B cell (primary cell): ENCODE measurements at regions not wholly inside any gene's neighbourhood (a gene's known extent, or its start where the extent isn't known, plus 50 kb on each side); places are given as distances from the start of the nearest gene placed in this dataset.

Experiments used
- ATAC-seq: fragments of 200-7000 bp; cut with Tn5 transposase; one replicate; pipeline ENCODE4 v1.10.0; 2021; ENCODE audit warnings: low read depth, mild to moderate bottlenecking, moderate number of reproducible peaks, moderate library complexity
- CTCF ChIA-PET: fragments of 350-600 bp; sonication (Branson Sonifier 250); formaldehyde crosslinking; loops from one replicate; lab custom pipeline; 2021; ENCODE audit warnings: antibody characterized with exemption, inconsistent platforms; lab: Charles Lee
- POLR2A ChIA-PET: fragments of 350-600 bp; sonication (Branson Sonifier 250); formaldehyde crosslinking; loops from one replicate; lab custom pipeline; 2021; ENCODE audit warnings: antibody characterized with exemption; lab: Charles Lee
- DNase-seq: peaks from one replicate; pipeline ENCODE4 v3.0.0; 2013
- H2AFZ ChIP-seq: 2 replicates; pipeline ENCODE4 v1.6.1; 2012; ENCODE audit warnings: mild to moderate bottlenecking, low read depth, low read length; ENCODE audit not compliant: insufficient read depth, poor library complexity, severe bottlenecking
- H3K27ac ChIP-seq, 2 donors: 1 replicate in 1 of 2; 2 replicates in 1 of 2; pipeline ENCODE4 v1.5.1; 2012 to 2013; ENCODE audit warnings: low read length in 2 of 2, mild to moderate bottlenecking in 2 of 2, moderate library complexity in 1 of 2
- H3K27me3 ChIP-seq, 4 experiments: fragments of 200-600 bp in 1 of 4; sonication (generic) in 1 of 4; replicated peaks in 1 of 4; 1 replicate in 2 of 4; 2 replicates in 2 of 4; pipeline versions ENCODE4 v1.6.1 to v1.7.0; 2013 to 2016; ENCODE audit warnings: low read length in 3 of 4, mild to moderate bottlenecking in 2 of 4, mixed read lengths in 1 of 4, moderate library complexity in 1 of 4; ENCODE audit not compliant: insufficient read depth in 4 of 4, control insufficient read depth in 3 of 4; ENCODE audit errors: control extremely low read depth in 1 of 4
- H3K36me3 ChIP-seq, 2 experiments: replicated peaks in 1 of 2; 1 replicate in 1 of 2; 2 replicates in 1 of 2; pipeline versions ENCODE4 v1.6.1 to v1.7.1; 2013; ENCODE audit warnings: low read length in 1 of 2; ENCODE audit not compliant: insufficient read depth in 2 of 2, control insufficient read depth in 1 of 2; ENCODE audit errors: control extremely low read depth in 1 of 2, extremely low read depth in 1 of 2
- H3K4me1 ChIP-seq, 2 donors: fragments of 200-600 bp in 1 of 2; sonication (generic) in 1 of 2; 1 replicate in 1 of 2; 2 replicates in 1 of 2; pipeline versions ENCODE4 v1.5.1 to v1.6.1; 2013 to 2017; ENCODE audit warnings: low read length in 2 of 2; ENCODE audit not compliant: control insufficient read depth in 2 of 2, insufficient read depth in 2 of 2
- H3K4me2 ChIP-seq: replicated peaks from 2 replicates; pipeline ENCODE3; 2012; ENCODE audit warnings: mild to moderate bottlenecking, low read depth, low read length; ENCODE audit not compliant: poor library complexity, severe bottlenecking
- H3K4me3 ChIP-seq, 5 experiments: fragments of 200-600 bp in 1 of 5; sonication (generic) in 1 of 5; 1 replicate in 3 of 5; 2 replicates in 2 of 5; pipeline versions ENCODE4 v1.5.1 to v1.7.0; 2011 to 2016; ENCODE audit warnings: low read length in 4 of 5, mild to moderate bottlenecking in 4 of 5, low read depth in 2 of 5, control low read depth in 1 of 5, moderate library complexity in 1 of 5; ENCODE audit not compliant: insufficient read depth in 1 of 5; ENCODE audit errors: control extremely low read depth in 1 of 5, extremely low read depth in 1 of 5
- H3K79me2 ChIP-seq: fragments of 200-600 bp; sonication (generic); one replicate; pipeline ENCODE4 v1.6.0; 2016; ENCODE audit warnings: low read length; ENCODE audit not compliant: control insufficient read depth, insufficient read depth
- H3K9ac ChIP-seq: fragments of 200-600 bp; sonication (generic); 2 replicates; pipeline ENCODE4 v1.6.1; 2017; ENCODE audit warnings: mild to moderate bottlenecking, low read length, moderate library complexity
- H3K9me3 ChIP-seq, 3 donors: one replicate each; pipeline versions ENCODE4 v1.6.1 to v1.7.1; 2013; ENCODE audit warnings: low read length in 2 of 3; ENCODE audit not compliant: control insufficient read depth in 2 of 3, insufficient read depth in 1 of 3; ENCODE audit errors: control extremely low read depth in 1 of 3
- H4K20me1 ChIP-seq: 2 replicates; pipeline ENCODE4 v1.6.0; 2012; ENCODE audit warnings: mild to moderate bottlenecking, low read length; ENCODE audit not compliant: insufficient read depth, control insufficient read depth, poor library complexity, severe bottlenecking
- H3K27ac Mint-ChIP-seq: one replicate; pipeline ENCODE4 v1.8.0; 2021; ENCODE audit warnings: mixed read lengths
- H3K27me3 Mint-ChIP-seq: one replicate; pipeline ENCODE4 v1.8.0; 2021; ENCODE audit warnings: mixed read lengths
- H3K4me1 Mint-ChIP-seq: one replicate; pipeline ENCODE4 v1.8.0; 2021; ENCODE audit warnings: mixed read lengths
- H3K4me3 Mint-ChIP-seq: one replicate; pipeline ENCODE4 v1.8.0; 2021; ENCODE audit warnings: mixed read lengths
- H3K9me3 Mint-ChIP-seq: one replicate; pipeline ENCODE4 v1.8.0; 2022; ENCODE audit warnings: mixed read lengths; ENCODE audit not compliant: insufficient read depth
- CTCF ChIP-seq: fragments of 200-600 bp; IDR thresholded peaks from one replicate; pipeline ENCODE4 v1.8.0; 2022; ENCODE audit warnings: antibody characterized with exemption, mild to moderate bottlenecking
- EZH2 ChIP-seq: IDR thresholded peaks from 2 replicates; pipeline ENCODE4 v1.6.1; 2012; ENCODE audit warnings: borderline replicate concordance, low read depth, mild to moderate bottlenecking, moderate library complexity, low read length; ENCODE audit not compliant: insufficient read depth, poor library complexity, severe bottlenecking
- WGBS: methylation state at CpG from one replicate; pipeline ENCODE4 v1.1.5; 2013; ENCODE audit warnings: missing lambda C conversion rate; ENCODE audit not compliant: insufficient coverage; 5-methylcytosine and 5-hydroxymethylcytosine counted together
- intact Hi-C: fragments of 100-400 bp; cut with micrococcal nuclease; formaldehyde crosslinking; loops from one replicate; pipeline ENCODE4 v1.10.0; 2022

DNA sequence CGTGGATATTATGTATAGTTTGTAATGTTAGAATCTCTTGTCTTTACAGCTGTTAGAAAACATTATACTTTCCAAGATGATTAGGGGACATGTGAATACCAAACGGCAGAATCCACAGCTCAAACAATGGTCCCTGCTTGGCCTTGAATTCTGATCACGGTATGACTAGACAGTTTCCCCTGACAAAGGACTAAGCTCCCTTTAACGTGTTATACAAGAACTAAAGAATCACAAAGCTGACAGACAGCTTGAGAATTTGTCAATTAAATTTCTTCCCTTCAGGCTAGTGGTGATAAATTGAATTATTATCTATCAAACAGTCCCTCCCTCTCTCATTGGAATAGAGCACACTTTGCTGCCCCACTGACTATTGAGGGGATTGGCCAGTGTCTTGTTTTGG is 359.2 kb upstream of the ID2 start:
- Mint-ChIP-seq H3K4me1 (no peaks in the 10 kb centered on the region), H3K4me3 (no peak overlapping the region), H3K27ac (no peak overlapping the region), H3K27me3 (peaks cover 74% of the 10 kb centered on the region), H3K9me3 (no peaks in the 10 kb centered on the region)
- H4K20me1 ChIP-seq, result no peaks in the 10 kb centered on the region
- no peaks in the 10 kb centered on the region for H3K9me3 ChIP-seq
- no peak overlapping the region for H3K4me3 ChIP-seq
- ChIA-PET CTCF (no interaction called here), POLR2A (no interaction called here)
- TF ChIP-seq CTCF (no peak), EZH2 (no peak)
- no peaks in the 10 kb centered on the region for H3K4me1 ChIP-seq
- ATAC-seq, result no peak
- no peaks in the 10 kb centered on the region for H3K79me2 ChIP-seq
- no peak overlapping the region for H3K9ac ChIP-seq
- no peak overlapping the region for H3K27ac ChIP-seq
- H3K36me3 ChIP-seq, result no peaks in the 10 kb centered on the region
- no peak overlapping the region for H2AFZ ChIP-seq
- intact Hi-C loops, result no loop called here
- H3K27me3 ChIP-seq, result peaks cover 0 to 40% (median 4%) of the 10 kb centered on the region in 4 experiments
- H3K4me2 ChIP-seq, result no peak overlapping the region
- no peak for DNase-seq
- WGBS, result 92% methylated on average over 2 of the region's 4 CpGs

DNA sequence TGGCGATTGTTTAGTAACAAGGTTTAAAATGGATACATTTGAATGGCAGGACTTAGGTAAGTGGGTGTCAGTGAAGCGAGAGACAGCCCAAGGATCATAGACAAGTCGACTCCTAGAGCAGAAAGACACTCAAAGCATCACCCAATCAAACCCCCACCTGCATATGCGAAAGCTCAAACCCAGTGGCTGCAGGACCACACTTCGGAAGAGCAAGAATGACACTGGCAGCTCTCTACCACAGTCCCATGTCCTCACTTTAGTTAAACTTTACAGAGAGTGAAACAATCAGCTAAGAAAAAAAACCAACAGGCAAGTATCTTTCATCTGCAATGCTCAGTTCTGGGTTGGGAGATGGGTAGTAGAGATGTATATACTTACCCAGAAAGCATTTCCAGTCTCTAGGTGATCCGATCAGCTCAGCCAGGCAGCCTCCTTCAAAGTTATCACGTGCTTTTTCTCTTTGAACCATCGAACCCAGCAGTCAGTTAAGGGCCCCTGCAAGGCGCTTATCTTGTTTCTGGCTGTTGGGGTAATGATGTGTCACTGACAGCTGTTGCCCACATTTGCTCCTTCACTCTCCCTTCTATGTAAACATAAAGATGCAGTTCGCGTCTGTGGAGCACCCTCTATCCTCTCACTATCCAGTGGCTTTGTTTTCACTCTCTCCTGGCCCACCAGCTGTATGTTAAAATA is 357.5 kb upstream of the ID2 start:
- Mint-ChIP-seq H3K4me3 (no peak overlapping the region), H3K4me1 (no peaks in the 10 kb centered on the region), H3K27me3 (peaks cover 67% of the 10 kb centered on the region), H3K9me3 (no peaks in the 10 kb centered on the region), H3K27ac (no peak overlapping the region)
- no peaks in the 10 kb centered on the region for H4K20me1 ChIP-seq
- ChIA-PET POLR2A (no interaction called here), CTCF (no interaction called here)
- ATAC-seq (no peak), DNase-seq (no peak)
- H3K36me3 ChIP-seq, result no peaks in the 10 kb centered on the region
- H3K9me3 ChIP-seq, result no peaks in the 10 kb centered on the region
- H3K4me2 ChIP-seq, result no peak overlapping the region
- 69% methylated on average over 5 of the region's 11 CpGs for WGBS
- peaks cover 0 to 32% (median 3%) of the 10 kb centered on the region in 4 experiments for H3K27me3 ChIP-seq
- no peak overlapping the region for H2AFZ ChIP-seq
- intact Hi-C loops, result no loop called here
- H3K79me2 ChIP-seq, result no peaks in the 10 kb centered on the region
- H3K9ac ChIP-seq, result no peak overlapping the region
- peaks cover 0 to 7% of the 10 kb centered on the region in 2 donors for H3K4me1 ChIP-seq
- H3K4me3 ChIP-seq, result no peak overlapping the region
- H3K27ac ChIP-seq, result no peak overlapping the region
- TF ChIP-seq CTCF, result no peak
- TF ChIP-seq EZH2, result no peak
